HG02588 (cell line): ENCODE measurements at regions not wholly inside any gene's neighbourhood (a gene's known extent, or its start where the extent isn't known, plus 50 kb on each side); places are given as distances from the start of the nearest gene placed in this dataset.
"Not testable (repeated sequence)": the region's sequence is repeated elsewhere in the genome, so short reads cannot be mapped to it uniquely, and the experiment has no call there.

ENCODE experiments used
- ATAC-seq: cut with Tn5 transposase; IDR thresholded peaks from one replicate; pipeline ENCODE4 v1.9.1; 2021; ENCODE audit warnings: mild to moderate bottlenecking, moderate library complexity; ENCODE audit not compliant: unreplicated experiment

DNA sequence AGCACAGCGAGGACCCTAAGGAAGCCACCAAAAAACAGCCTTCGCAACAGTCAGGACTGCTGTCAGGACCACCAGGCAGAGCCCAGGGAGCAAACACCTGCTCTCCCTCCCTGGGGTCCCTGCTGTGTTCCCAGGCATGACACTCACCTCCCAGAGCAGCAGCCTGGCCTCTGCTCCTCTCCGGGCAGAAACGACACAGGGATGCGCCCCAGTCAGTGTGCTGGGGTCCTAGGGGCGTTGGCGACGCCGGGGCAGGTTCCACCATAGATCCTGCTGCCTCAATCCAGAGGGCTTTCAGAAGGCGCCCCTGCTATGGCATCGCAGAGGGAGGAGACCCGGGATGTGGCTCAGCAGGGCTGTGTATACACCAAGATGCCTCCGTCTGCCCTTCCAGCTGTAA, 169.7 kb upstream of the FOXD4L5 start:
- ATAC-seq: not testable (repeated sequence)

DNA sequence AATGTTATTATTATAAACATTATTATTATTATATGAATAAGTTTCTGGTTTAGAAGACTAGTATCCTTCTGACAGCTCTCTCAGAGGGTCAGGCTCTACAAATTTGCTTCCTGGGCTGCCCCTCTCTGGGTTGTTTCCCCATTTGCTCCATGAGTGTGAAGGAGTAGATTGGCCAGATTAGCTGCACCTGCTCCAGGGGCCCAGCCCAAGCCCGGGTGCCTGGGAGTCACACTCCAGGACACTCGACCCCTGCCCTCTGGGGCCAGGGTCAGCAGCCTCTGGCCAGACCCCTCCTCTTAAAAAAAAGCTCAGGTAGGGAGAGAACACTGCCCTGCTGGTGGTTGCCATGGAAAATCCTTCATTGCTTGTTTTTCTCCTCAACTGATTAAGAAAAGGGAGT, 169.0 kb upstream of the FOXD4L5 start:
- not testable (repeated sequence) for ATAC-seq

DNA sequence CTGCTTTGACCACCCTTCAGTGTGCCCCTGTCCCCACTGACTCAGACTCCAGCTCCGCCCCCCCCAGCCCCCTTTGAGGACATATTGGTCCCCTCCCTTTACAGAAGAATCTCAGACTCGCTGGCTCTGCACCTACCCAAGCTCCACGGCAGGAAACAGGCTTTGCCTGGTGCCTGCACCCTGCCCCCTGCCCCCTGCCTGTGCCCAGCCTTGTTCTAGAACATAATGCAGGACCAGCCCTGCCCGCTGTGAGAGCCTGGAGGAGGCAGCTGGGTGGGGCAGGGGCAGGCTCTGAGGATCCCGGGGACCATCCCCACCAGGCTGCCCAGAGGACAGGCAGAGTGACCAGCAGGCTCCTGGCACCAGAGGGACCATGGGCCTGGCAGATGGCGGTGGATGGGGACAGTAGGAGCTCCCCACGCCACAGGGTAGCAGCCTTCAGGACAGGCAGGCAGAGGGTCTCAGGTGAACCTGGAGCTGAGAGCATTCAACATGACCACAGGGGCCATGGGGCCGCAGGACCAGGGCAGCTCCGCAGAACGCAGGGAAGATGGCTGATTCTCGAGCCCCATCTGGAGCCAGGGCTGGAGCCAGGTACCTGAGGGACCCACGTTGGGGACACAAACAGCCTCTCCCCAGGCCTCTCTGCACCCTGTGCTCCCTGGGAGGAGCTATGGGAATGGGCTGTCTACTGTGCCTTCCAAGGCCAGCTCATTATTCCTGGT, 165.0 kb upstream of the FOXD4L5 start:
- not testable (repeated sequence) for ATAC-seq

DNA sequence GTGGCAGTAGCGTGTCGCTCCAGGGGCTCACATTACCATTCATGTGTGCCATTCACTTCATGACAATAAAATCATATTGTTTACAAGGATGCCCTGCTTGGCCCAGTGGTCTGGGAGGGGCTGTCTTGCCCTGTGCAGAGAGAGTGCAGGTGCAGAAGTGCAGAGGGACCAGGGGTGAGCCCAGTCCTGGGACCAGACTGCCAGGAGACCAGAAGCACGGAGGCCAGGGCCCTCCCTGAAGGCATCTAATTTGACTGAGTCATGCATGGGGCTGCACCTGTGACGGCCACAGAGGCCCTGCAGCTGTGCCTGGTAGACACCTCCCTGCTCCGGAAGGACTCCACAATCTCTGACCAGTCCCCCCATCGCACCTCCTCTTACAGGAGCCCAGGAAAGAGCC, 164.4 kb upstream of the FOXD4L5 start:
- ATAC-seq: no peak

DNA sequence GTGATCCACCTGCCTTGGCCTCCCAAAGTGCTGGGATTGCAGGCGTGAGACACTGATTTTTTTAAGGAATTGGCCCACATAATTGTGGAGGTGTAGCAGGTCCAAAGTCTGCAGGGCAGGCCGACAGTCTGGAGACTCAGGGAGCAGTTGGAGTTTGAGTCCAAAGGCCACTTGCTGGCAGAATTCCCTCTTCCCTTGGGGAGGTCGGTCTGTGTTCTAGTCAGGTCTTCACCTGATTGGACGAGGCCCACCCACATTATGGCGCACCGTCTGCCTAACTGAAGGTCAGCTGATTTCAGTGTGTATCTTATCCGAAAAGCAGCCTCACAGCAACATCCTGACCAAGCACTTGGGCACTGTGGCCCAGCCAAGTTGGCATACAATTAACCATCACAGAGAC, 162.1 kb upstream of the FOXD4L5 start:
- ATAC-seq: not testable (repeated sequence)

DNA sequence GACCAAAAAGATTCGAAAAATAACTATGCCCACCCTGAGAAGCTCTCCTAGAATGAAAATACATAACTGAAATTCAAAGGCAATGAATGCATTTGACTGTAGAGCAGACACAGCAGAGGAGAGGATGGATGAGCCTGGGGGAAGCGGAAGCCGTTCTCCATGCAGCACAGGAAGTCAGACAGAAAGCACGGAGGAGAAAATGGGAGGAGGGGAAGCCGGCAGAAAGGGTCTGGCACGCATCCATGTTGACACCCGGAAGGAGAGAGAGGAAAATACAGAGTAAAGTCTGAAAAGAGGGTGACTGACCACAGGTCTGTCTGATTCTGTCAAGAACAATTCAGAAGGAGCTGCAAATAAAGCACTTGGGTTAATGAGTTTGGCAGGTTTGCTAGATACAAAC, 161.0 kb upstream of the FOXD4L5 start:
- not testable (repeated sequence) for ATAC-seq

DNA sequence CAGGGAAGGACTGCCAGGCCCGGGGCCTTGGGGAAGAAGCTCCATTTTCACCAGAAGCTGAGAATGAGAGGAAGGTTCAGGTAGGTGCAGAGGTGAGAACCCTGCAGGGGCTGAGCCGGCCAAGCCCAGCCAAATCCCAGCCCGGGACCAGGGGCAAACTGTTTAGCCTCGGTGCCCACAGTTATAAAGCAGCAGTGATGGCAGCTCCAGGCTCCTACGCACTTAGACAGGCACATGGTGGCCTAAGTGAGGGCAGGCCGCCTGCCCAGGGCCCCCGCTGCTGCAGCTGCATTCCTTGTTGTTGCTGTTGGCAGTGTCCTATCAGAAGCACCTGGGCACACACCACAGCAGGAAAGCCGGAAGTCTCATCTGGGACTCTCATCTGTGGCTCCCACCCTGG, 159.9 kb upstream of the FOXD4L5 start:
- no peak for ATAC-seq

DNA sequence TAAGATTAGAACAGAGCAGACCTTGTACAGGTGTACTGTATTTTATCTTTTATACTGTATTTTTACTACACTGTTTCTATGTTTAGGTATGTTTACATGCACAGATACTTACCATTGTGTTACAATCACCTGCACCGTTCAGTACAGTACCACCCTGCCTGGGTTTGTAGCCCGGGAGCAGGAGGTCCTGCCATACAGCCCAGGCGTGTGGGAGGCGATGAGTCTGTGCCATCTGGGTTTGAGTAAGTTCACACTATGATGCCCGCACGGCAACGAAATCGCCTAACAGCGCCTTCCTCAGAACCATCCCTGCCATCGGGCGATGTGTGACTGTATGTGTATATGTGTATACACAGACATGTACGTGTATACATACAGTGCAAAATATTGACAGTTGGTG, 157.1 kb upstream of the FOXD4L5 start:
- ATAC-seq: not testable (repeated sequence)

DNA sequence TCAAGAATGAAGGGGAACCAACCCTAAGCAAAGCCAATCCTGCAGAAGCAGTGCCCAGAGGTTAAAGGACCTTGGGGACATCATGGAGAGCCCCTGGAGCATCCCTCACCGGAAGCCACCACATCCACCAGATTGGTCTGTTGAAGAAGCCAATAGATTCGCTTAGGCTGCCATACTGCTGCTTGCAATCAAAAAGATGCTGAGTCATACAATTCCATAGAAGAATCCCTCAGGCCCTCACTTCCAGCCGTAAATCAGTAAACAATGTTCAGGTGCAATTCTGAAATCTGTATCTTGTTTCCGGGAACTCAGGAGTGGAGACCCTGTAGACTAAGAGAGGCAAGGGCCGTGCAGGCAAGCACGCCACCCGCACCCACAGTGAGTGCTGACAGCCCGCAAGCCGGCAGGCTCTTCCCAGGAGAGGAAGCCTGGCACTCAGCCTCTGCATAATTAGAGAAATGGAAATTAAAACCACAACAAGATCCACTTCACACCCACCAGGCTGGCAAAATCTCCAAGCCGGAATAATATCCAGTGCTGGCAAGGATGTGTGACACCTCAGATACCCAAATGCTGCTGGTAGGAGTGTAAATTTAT, 156.4 kb upstream of the FOXD4L5 start:
- ATAC-seq: not testable (repeated sequence)

DNA sequence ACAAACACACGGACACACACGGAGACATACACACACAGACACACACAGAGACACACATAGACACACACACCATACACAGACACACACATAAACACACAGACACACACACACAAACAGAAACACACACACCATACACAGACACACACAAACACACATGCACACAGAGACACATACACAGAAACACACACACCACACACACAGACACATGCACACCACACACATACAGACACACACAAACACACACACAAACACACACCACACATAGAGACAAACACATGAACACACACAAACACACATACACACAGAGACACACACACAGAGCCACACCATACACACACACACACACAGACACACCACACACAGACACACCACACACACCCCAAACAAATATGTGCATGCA, 152.7 kb upstream of the FOXD4L5 start:
- no peak for ATAC-seq

DNA sequence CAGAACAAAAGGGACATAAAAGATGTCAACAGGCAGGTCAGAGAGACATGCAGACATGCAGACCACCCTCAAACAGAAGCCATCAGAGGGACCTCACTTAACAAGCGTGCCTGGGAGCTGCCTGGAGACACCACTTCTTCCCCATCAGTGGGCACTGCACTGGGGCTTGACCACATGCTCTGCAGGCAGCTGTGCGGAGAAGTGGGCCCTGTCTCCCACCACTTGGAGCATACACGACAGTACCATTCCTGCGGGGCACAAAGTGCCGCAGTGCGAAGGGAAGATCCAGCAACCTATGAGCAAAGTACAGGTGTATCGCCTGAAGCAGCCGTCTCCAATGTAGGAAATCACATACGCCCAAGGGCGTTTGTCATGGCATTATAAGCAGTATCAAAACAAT, 150.5 kb upstream of the FOXD4L5 start:
- ATAC-seq: no peak

DNA sequence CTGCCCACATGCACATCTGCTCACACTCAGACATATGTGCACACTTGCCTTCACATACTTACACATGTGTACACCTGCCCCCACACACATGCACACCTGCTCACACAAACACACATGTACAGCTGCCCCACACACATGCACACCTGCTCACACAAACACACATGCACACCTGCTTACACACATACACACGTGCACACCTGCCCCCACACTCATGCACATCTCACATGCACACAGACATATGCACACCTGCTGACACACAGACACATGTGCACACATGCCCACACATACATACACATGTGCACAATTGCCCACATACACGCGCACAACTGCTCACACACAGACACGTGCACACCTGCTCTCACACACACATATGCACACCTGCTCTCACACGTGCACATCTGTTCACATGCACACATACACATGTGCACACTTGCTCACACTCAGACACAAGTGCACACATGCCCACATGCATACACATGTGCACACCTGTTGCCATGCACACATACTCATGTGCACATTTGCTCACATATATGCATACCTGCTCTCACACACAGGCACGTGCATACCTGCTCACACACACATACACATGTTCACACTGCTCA, 147.8 kb upstream of the FOXD4L5 start:
- no peak for ATAC-seq

DNA sequence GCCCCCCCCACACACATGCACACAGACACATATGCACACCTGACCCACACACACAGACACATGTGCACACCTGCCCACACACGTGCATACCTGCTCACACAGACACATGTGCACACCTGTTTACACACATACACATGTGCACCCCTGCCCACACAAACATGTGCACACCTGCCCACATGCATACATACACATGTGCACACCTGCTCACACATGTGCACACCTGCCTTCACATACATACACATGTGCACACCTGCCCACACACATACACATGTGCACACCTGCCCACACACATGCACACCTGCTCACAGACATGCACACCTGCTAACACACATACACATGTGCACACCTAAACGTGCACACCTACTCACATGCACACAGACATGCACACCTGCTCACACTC, 147.0 kb upstream of the FOXD4L5 start:
- ATAC-seq: no peak

DNA sequence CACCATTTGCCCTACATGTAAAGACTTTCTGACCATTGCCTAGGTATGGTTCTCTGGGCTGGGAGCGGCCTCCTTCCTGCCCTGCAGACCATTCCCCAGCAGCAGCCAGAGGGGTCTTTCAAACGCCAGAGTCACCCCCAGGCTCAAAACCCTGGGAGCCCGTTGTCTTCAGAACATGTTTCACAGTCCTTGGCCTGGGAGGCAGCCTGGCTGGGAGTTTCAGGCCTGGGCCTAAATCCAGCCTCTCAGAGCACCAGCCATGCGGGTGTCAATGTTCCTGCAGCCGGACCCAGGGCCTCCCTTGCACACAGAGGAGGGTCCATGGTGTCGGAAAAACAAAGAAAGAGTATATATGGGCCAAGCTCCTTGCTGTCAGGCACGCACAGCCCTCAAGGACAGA, 145.2 kb upstream of the FOXD4L5 start:
- ATAC-seq: no peak

DNA sequence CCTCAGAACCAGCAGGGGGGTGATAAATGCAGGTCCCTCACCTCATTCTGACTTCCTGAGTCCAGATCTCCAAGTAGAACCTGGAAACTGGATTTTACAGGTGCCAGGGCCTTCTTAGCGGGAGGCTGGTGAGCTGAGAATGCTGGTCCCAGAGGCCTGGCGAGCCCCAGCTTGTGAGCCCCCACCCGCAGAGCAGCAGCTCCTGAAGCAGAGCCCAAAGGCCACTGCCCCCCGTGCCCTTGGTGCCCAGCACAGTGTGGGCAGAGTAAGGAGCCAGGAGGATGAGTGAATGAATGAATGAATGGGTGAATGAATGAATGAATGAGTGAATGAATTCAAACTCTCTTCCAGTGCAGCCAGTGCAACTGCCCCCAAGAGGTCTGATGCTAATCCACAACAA, 142.4 kb upstream of the FOXD4L5 start:
- not testable (repeated sequence) for ATAC-seq

DNA sequence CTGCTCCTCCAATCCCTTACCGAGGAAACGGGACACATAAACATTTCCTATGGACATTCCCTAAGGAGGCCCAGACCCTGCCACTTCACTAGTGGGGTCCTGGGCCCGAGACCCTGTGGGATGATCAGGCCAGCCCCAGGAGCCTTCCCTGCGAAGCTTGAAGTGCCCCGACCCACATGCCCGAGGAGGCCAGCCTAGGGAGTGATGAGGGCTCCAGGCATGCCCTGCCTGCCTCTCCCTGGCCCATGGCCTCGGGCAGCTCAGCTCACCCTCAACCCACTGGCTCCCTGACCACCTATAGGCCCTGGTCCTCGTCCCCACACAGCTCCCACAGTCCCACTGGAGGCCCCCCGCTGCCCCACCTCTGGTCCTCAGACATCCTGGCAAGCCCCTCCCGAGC, 141.8 kb upstream of the FOXD4L5 start:
- not testable (repeated sequence) for ATAC-seq

DNA sequence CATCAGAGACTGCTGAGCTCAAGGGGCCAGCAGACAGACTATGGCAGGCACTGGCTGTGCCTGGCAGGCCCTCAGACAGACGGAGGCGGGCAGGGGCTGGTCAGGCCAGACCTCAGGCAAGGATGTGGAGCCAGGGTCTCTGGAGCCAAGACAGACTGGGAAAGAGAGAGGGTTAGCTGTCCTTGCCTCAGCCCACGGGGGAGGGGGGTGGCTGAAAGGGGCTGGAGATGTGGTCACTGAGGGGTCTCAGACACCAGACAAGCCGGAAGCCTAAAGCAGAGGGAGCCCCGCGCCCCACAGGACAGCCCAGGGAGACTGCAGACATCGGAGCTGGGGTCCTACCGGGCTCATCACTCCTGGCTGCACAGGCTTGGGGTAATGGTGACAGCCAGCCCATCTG, 141.2 kb upstream of the FOXD4L5 start:
- no peak for ATAC-seq

DNA sequence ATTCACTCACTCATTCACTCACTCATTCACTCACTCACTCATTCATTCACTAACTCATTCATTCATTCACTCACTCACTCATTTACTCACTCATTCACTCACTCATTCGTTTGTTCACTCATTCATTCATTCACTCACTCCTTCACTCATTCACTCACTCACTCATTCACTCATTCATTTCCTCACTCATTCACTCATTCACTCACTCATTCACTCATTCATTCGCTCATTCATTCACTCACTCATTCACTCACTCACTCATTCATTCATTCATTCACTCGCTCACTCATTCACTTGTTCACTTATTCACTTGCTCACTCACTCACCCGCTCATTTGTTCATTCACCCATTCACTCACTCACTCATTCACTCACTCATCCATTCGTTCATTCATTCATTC, 140.2 kb upstream of the FOXD4L5 start:
- not testable (repeated sequence) for ATAC-seq

DNA sequence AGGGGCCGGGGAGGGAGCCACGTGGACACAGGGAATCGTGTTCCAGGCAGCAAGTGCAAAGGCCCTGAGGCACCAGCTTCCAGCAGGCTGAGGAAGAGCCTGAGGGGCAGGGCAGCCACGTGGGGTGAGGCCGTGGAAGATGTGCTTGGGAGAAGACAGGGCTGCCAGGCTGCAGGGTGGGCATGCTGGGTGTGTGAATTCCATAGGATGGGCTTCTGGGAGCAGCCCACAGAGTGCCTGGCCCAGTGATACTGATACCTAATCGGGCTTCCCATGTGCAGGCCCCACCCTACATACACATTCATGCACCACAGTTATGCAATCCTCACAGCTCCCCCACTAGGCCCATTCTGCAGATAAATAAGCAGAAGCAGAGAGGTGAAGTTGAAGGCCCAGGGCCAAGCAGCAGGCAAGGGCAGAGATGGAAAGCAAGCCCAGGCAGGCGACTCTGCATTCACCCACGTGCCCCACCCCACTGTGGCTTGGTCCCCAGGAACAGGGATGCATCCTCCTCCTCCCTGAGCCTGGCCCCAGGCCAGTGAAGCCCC, 139.5 kb upstream of the FOXD4L5 start:
- not testable (repeated sequence) for ATAC-seq

DNA sequence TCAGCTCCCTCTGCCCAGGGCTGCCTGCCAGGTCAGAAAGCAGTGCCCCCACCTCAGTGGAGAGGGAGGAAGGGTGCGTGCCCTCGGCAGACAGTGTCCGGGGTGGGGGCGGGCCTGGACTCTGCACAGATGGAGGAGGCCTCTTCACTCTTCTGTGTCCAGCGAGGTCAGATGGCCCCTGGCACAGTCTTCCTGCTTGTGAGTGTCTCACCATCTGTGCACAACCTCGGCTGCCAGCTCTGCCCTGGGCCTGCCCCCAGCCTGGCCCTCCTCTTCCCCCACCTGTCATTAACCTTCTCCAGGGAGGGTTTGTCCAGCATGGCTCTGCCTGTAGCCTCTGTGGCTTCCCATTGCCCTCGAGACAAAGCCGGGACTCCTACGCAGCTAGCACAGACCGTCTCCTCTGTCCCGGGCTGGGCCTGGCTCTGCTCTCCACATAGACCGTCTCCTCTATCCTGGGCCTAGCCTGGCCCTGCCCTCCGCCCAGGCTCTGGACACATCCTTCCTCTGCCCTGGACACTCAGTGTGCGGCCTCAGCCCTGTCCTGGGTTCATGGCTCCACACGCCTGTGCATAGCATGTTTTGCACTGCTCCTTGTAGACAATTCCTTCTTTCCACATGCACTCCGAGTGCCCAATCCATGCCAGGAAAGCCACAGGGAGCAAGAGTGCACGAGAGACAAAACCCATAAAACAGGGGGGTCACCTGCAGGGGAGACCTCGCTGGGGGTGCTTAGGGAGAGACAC, 138.9 kb upstream of the FOXD4L5 start:
- ATAC-seq: not testable (repeated sequence)

DNA sequence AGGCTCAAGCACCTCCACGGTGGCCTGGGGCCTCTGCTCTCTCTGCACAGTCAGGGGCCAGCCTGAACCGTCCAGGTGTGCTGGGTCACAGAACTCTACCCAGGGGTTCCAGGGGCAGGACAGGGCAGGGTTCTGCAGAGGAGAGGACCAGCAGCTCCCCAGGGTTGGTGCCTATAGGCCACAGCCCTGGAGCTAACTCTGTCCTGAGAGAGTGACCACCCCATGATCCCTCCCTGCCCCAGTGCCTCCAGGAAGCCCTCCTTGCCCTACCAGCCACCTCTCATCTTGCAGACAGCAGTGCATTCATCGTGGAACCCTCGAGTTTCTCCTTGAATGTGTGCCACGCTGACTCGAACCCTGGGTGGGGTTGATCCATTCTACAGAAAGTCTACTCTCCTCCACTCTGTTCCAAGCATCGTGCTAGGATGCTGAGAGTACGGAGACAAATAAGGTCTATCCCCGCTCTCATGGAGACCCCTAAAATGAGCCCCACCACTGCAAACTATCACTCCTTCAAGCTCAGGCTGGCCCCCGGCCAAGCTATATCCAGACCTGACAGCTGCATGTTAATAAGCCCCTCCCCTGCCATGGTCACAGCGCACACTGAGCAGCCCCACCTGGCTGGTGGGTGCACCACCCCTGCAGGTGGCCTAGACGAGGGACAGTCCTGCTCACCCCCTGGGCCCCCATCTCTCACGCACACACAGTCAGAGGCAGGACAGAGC, 138.1 kb upstream of the FOXD4L5 start:
- not testable (repeated sequence) for ATAC-seq
